ENCODE measurements at regions not wholly inside any gene's neighbourhood (a gene's known extent, or its start where the extent isn't known, plus 50 kb on each side); places are given as distances from the start of the nearest gene placed in this dataset.

DNA sequence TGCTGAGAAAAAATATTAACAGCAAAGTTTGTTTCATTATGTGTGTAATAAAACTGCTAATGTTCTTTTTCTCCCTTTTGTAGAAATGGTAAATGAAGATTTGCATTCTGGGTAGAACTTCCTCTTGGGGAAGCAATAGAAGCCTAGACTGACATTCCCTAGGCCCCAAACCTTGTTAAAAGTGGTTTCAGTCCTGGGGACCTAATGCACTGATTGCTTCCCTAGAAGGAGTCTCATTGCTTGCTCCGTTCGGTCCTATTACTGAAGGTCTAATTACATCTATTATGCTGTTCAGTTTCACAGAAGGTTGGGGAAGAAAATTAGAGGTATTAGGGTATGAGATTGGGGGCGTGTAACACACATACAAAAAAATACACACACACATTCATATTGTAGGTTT, 893.8 kb downstream of the TLE4 start:
- no peak for TF ChIP-seq POLR2A (IDR thresholded peaks at IDR 0.05)
- TF ChIP-seq CTCF (IDR thresholded peaks at IDR 0.05), result no peak

All from transverse colon (tissue), 3 donors.